ENCODE measurements at regions not wholly inside any gene's neighbourhood (a gene's known extent, or its start where the extent isn't known, plus 50 kb on each side); places are given as distances from the start of the nearest gene placed in this dataset.

GRCh38 chr2:109058802-109059201 is 69.8 kb upstream of the EDAR start:
- Histone ChIP-seq H3K36me3 (no peaks in the 10 kb centered on the region), H3K27ac (replicated peaks in 1 of 4) (no peak overlapping the region), H3K9me3 (no peaks in the 10 kb centered on the region), H3K4me3 (no peak overlapping the region), H3K27me3 (peaks cover 0 to 6% (median 0%) of the 10 kb centered on the region in 4 donors), H3K4me1 (peaks cover 0 to 11% (median 5%) of the 10 kb centered on the region in 4 donors)
- no peak for TF ChIP-seq POLR2A (IDR thresholded peaks at IDR 0.05; ENCODE audit: low read depth)
- TF ChIP-seq EP300 (IDR thresholded peaks at IDR 0.05): no peak
- no peak for TF ChIP-seq POLR2AphosphoS5 (IDR thresholded peaks at IDR 0.05)
- TF ChIP-seq CTCF (IDR thresholded peaks at IDR 0.05): no peak
- no peak for DNase-seq (ENCODE audit: extremely low spot score)
- intact Hi-C loops (cut with DNase I): no loop called here
- WGBS: 91% methylated on average over 6 of the region's 6 CpGs

- TF ChIP-seq POLR2A (IDR thresholded peaks at IDR 0.05; ENCODE audit: low read depth): no peak
- TF ChIP-seq EP300 (IDR thresholded peaks at IDR 0.05): no peak
- no peak for TF ChIP-seq POLR2AphosphoS5 (IDR thresholded peaks at IDR 0.05)
- TF ChIP-seq CTCF (IDR thresholded peaks at IDR 0.05): no peak
- Histone ChIP-seq H3K4me1 (peaks cover 0 to 11% (median 5%) of the 10 kb centered on the region in 4 donors), H3K27me3 (peaks cover 0 to 4% (median 0%) of the 10 kb centered on the region in 4 donors), H3K36me3 (no peaks in the 10 kb centered on the region), H3K9me3 (no peaks in the 10 kb centered on the region), H3K4me3 (no peak overlapping the region), H3K27ac (replicated peaks in 1 of 4) (no peak overlapping the region)
- 61% methylated on average over 8 of the region's 9 CpGs for WGBS
- intact Hi-C loops (cut with DNase I): no loop called here
- no peak for DNase-seq (ENCODE audit: extremely low spot score)
These were observed 69.2 kb upstream of the EDAR start for GRCh38 chr2:109058191-109058632.

- Histone ChIP-seq H3K4me3 (no peak overlapping the region), H3K27me3 (no peaks in the 10 kb centered on the region), H3K27ac (replicated peaks in 1 of 4) (no peak overlapping the region), H3K9me3 (no peaks in the 10 kb centered on the region), H3K4me1 (peaks cover 0 to 11% (median 5%) of the 10 kb centered on the region in 4 donors), H3K36me3 (no peaks in the 10 kb centered on the region)
- intact Hi-C loops (cut with DNase I): no loop called here
- 76% methylated on average over 9 of the region's 9 CpGs for WGBS
- DNase-seq (ENCODE audit: extremely low spot score): peak; percentile 66
- TF ChIP-seq CTCF (IDR thresholded peaks at IDR 0.05): no peak
- no peak for TF ChIP-seq POLR2AphosphoS5 (IDR thresholded peaks at IDR 0.05)
- TF ChIP-seq EP300 (IDR thresholded peaks at IDR 0.05): no peak
- no peak for TF ChIP-seq POLR2A (IDR thresholded peaks at IDR 0.05; ENCODE audit: low read depth)
These were observed 68.7 kb upstream of the EDAR start for GRCh38 chr2:109057686-109058085.

- TF ChIP-seq POLR2AphosphoS5 (IDR thresholded peaks at IDR 0.05): no peak
- TF ChIP-seq CTCF (IDR thresholded peaks at IDR 0.05): no peak
- TF ChIP-seq POLR2A (IDR thresholded peaks at IDR 0.05; ENCODE audit: low read depth): no peak
- no peak for TF ChIP-seq EP300 (IDR thresholded peaks at IDR 0.05)
- Histone ChIP-seq H3K4me1 (peaks cover 0 to 11% (median 5%) of the 10 kb centered on the region in 4 donors), H3K27me3 (no peaks in the 10 kb centered on the region), H3K27ac (replicated peaks in 1 of 4) (no peak overlapping the region), H3K36me3 (no peaks in the 10 kb centered on the region), H3K4me3 (no peak overlapping the region), H3K9me3 (no peaks in the 10 kb centered on the region)
- intact Hi-C loops (cut with DNase I): no loop called here
- DNase-seq (ENCODE audit: extremely low spot score): no peak
- 91% methylated on average over 14 of the region's 14 CpGs for WGBS
These were observed 66.4 kb upstream of the EDAR start for GRCh38 chr2:109055435-109055834.

GRCh38 chr2:109054865-109055264 is 65.8 kb upstream of the EDAR start:
- no peak for DNase-seq (ENCODE audit: extremely low spot score)
- intact Hi-C loops (cut with DNase I): no loop called here
- Histone ChIP-seq H3K4me3 (no peak overlapping the region), H3K27ac (replicated peaks in 1 of 4) (no peak overlapping the region), H3K9me3 (no peaks in the 10 kb centered on the region), H3K27me3 (no peaks in the 10 kb centered on the region), H3K36me3 (no peaks in the 10 kb centered on the region), H3K4me1 (peaks cover 0 to 11% (median 5%) of the 10 kb centered on the region in 4 donors)
- 86% methylated on average over 3 of the region's 3 CpGs for WGBS
- no peak for TF ChIP-seq POLR2A (IDR thresholded peaks at IDR 0.05; ENCODE audit: low read depth)
- no peak for TF ChIP-seq CTCF (IDR thresholded peaks at IDR 0.05)
- no peak for TF ChIP-seq POLR2AphosphoS5 (IDR thresholded peaks at IDR 0.05)
- no peak for TF ChIP-seq EP300 (IDR thresholded peaks at IDR 0.05)
